Neuron (in vitro differentiated cells): ENCODE measurements at regions not wholly inside any gene's neighbourhood (a gene's known extent, or its start where the extent isn't known, plus 50 kb on each side); places are given as distances from the start of the nearest gene placed in this dataset.
"Not testable (repeated sequence)": the region's sequence is repeated elsewhere in the genome, so short reads cannot be mapped to it uniquely, and the experiment has no call there.

ENCODE experiments used
- H2AFZ ChIP-seq: one replicate; pipeline ENCODE4 v1.6.1; 2013; ENCODE audit warnings: low read depth, mild to moderate bottlenecking, inconsistent platforms, low read length, moderate library complexity
- H3K27me3 ChIP-seq: one replicate; pipeline ENCODE4 v1.6.1; 2013; ENCODE audit warnings: low read length; ENCODE audit not compliant: insufficient read depth
- H3K36me3 ChIP-seq: one replicate; pipeline ENCODE4 v1.6.1; 2013; ENCODE audit warnings: low read length; ENCODE audit not compliant: insufficient read depth
- H3K4me1 ChIP-seq: one replicate; pipeline ENCODE4 v1.6.1; 2013; ENCODE audit warnings: low read length; ENCODE audit not compliant: insufficient read depth
- H3K4me3 ChIP-seq: 2 replicates; pipeline ENCODE4 v1.5.1; 2013; ENCODE audit warnings: mild to moderate bottlenecking, low read length, moderate library complexity
- H3K9me3 ChIP-seq: one replicate; pipeline ENCODE4 v1.6.1; 2013; ENCODE audit warnings: low read length

DNA sequence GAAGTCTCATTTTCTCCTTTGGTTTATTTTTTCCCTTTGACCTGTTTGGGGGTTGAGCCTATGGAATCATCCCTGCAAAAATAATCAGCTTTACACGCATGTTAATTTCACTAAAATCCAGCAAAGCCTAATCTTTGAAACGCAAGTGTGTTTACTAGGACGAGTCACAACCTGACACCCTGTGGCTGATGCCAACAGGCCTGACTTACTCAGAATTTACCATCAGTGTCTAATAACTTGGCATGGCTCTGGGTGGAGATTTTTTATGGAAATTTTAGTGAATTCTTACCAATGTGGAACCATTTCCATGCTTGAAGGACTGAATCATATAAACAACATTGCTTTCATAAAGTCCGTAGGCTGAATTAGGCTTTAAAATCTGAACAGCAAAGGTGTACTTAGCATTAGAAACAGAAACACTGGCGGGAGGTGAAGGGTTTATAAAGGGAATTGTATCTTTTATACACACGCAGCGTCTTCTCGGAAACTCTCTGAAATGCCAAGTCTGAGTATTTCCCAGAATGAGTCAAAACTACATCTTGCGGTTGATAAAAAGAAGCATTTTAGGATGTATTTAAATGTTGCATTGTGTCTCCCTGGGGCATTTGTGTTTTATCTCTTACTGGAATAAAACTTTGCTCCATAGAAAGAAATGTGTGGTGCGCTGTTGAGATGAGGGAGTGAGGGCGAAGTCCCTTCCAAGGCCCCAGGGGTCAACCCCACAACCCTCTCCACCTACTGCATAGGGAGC, 81.2 kb downstream of the DACT2 start:
- Histone ChIP-seq H3K4me1 (peaks cover 9% of the 10 kb centered on the region), H2AFZ (no peak overlapping the region), H3K36me3 (no peaks in the 10 kb centered on the region), H3K4me3 (no peak overlapping the region), H3K27me3 (no peaks in the 10 kb centered on the region), H3K9me3 (no peaks in the 10 kb centered on the region)

DNA sequence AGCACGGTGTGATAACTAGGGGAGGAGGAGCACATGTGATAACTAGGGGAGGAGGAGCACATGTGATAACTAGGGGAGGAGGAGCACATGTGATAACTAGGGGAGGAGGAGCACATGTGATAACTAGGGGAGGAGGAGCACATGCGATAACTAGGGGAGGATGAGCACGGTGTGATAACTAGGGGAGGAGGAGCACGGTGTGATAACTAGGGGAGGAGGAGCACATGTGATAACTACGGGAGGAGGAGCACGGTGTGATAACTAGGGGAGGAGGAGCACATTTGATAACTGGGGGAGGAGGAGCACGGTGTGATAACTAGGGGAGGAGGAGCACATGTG, 85.7 kb downstream of the DACT2 start:
- peaks cover 15% of the 10 kb centered on the region for H3K4me1 ChIP-seq
- not testable (repeated sequence) for H3K36me3 ChIP-seq, H3K9me3 ChIP-seq, H3K27me3 ChIP-seq, H3K4me3 ChIP-seq, H2AFZ ChIP-seq

DNA sequence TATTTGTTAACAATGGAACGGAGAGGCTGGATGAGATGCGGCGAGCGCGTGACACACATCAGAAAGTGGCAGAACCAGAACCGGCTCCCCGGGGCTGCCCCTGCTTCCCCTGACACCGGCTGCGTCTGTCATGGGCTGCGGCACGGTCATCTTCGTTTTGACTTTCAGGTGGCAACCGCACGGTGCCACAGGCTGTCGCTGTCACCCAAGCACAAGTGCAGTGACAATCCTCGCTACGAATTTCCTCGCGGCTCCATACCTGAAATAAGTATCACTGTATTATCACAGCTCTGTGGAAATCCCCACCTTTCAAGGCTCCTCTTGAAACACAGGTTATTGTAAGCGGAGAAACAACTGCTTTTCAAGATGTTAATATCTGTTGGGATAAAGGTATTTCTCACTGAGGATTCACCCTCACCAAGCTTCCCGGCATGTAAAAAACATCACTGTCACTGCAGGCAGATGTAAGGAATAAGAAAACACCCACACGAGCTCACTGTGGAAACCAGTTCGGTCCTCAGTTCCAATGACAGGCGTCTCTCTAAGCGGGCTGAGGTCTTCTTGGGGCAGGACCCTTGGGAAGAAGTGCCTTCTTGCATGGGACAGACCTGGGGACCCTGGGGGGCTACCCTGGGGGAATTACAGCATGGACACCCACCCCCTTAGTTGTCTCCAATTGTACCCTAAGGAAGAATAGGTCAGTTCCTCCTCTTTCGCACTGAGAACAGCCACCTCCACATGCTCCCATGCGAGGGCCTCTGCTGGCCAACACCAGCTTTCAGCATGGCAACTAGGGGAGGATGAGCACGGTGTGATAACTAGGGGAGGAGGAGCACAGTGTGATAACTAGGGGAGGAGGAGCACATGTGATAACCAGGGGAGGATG, 86.3 kb downstream of the DACT2 start:
- peaks cover 15% of the 10 kb centered on the region for H3K4me1 ChIP-seq
- H3K27me3 ChIP-seq: no peaks in the 10 kb centered on the region
- no peak overlapping the region for H3K4me3 ChIP-seq
- H2AFZ ChIP-seq: no peak overlapping the region
- peaks cover 2% of the 10 kb centered on the region for H3K9me3 ChIP-seq
- no peaks in the 10 kb centered on the region for H3K36me3 ChIP-seq

DNA sequence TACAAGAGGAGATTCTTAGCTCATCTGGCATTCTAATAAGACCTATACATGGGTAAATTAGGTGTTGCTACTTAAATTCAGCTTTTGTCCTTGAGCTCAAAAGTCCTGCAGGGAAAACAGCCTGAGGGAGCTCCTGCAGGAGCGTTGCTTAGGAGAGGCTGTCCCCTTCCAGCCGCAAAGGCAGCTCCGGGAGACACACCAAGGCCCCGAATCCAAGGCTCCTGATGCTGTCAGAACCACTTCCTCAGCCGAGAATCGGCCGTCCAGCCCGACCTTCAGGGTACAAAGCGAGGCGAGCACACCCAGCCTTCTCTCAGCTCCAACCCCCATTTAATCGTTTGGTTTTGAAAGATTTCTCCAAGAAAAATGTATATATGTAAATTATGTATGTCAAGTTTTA, 87.0 kb downstream of the DACT2 start:
- H3K36me3 ChIP-seq: no peaks in the 10 kb centered on the region
- H3K27me3 ChIP-seq: no peaks in the 10 kb centered on the region
- H3K4me1 ChIP-seq: peaks cover 15% of the 10 kb centered on the region
- no peak overlapping the region for H2AFZ ChIP-seq
- H3K9me3 ChIP-seq: peaks cover 2% of the 10 kb centered on the region
- H3K4me3 ChIP-seq: no peak overlapping the region

GRCh38 chr6:168232062-168232461, 87.5 kb downstream of the DACT2 start:
- H3K27me3 ChIP-seq: no peaks in the 10 kb centered on the region
- H3K4me1 ChIP-seq: peaks cover 15% of the 10 kb centered on the region
- H3K36me3 ChIP-seq: no peaks in the 10 kb centered on the region
- no peak overlapping the region for H2AFZ ChIP-seq
- no peak overlapping the region for H3K4me3 ChIP-seq
- peaks cover 2% of the 10 kb centered on the region for H3K9me3 ChIP-seq

DNA sequence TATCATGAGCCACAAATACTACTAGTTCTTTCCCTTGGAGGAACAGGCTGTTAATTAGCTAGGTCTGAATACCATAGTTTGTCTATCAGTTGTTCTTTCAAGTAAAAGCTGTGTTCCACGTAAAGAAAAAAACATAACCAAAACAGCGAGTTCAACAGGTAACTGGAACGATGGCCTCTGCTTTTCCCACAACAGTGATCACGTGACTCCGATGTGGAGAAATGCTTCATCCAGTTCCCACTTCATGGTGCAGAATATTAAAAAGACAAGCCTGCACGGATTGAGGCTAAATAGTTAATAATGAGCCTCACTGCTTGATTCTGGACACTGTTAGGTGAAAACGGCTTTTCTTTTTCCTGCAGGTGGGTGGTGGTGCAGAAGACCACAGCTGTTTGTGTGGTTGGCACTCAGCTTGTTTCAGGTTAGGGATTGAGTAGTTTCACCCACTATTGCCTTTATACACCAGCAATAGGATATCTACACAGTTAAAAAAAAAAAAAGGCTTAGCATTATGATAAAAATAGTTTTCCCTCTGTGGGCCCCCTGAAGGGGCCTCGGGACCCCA, 88.1 kb downstream of the DACT2 start:
- Histone ChIP-seq H3K4me3 (no peak overlapping the region), H2AFZ (no peak overlapping the region), H3K36me3 (no peaks in the 10 kb centered on the region)

DNA sequence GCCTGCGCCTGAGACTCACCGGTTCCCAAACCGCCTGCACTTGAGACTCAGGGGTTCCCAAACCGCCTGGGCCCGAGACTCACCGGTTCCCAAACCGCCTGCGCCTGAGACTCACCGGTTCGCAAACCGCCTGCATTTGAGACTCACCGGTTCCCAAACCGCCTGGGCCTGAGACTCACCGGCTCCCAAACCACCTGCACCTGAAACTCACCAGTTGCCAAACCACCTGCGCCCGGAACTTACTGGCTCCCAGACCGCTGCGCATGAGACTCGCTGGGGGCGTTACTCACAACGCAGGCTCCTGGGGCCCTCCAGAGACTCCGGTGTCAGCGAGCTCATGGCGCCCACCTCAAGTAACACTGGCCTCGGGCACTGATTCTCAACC, 90.2 kb downstream of the DACT2 start:
- peaks cover 31% of the 10 kb centered on the region for H3K4me1 ChIP-seq
- no peaks in the 10 kb centered on the region for H3K27me3 ChIP-seq
- no peak overlapping the region for H2AFZ ChIP-seq
- peaks cover 2% of the 10 kb centered on the region for H3K9me3 ChIP-seq
- H3K4me3 ChIP-seq: no peak overlapping the region
- H3K36me3 ChIP-seq: no peaks in the 10 kb centered on the region

More for the DNA sequence above, 88.1 kb downstream of the DACT2 start:
- H3K27me3 ChIP-seq: no peaks in the 10 kb centered on the region
- peaks cover 15% of the 10 kb centered on the region for H3K4me1 ChIP-seq
- H3K9me3 ChIP-seq: peaks cover 2% of the 10 kb centered on the region

- H3K4me3 ChIP-seq: no peak overlapping the region
- peaks cover 2% of the 10 kb centered on the region for H3K9me3 ChIP-seq
- H2AFZ ChIP-seq: no peak overlapping the region
- H3K4me1 ChIP-seq: peaks cover 31% of the 10 kb centered on the region
- H3K27me3 ChIP-seq: no peaks in the 10 kb centered on the region
- no peaks in the 10 kb centered on the region for H3K36me3 ChIP-seq
Measured at GRCh38 chr6:168228676-168229367, 90.8 kb downstream of the DACT2 start.

GRCh38 chr6:168227840-168228239, 91.7 kb downstream of the DACT2 start:
- H3K36me3 ChIP-seq: no peaks in the 10 kb centered on the region
- no peak overlapping the region for H3K4me3 ChIP-seq
- H3K27me3 ChIP-seq: no peaks in the 10 kb centered on the region
- no peak overlapping the region for H2AFZ ChIP-seq
- peaks cover 31% of the 10 kb centered on the region for H3K4me1 ChIP-seq
- peaks cover 2% of the 10 kb centered on the region for H3K9me3 ChIP-seq

GRCh38 chr6:168226902-168227318, 92.7 kb downstream of the DACT2 start:
- Histone ChIP-seq H3K9me3 (peaks cover 2% of the 10 kb centered on the region), H3K27me3 (no peaks in the 10 kb centered on the region), H2AFZ (no peak overlapping the region), H3K36me3 (no peaks in the 10 kb centered on the region), H3K4me1 (peaks cover 27% of the 10 kb centered on the region), H3K4me3 (no peak overlapping the region)

- peaks cover 2% of the 10 kb centered on the region for H3K9me3 ChIP-seq
- H2AFZ ChIP-seq: no peak overlapping the region
- no peak overlapping the region for H3K4me3 ChIP-seq
- H3K4me1 ChIP-seq: peaks cover 21% of the 10 kb centered on the region
- H3K27me3 ChIP-seq: no peaks in the 10 kb centered on the region
- no peaks in the 10 kb centered on the region for H3K36me3 ChIP-seq
Measured at GRCh38 chr6:168226061-168226752, 93.4 kb downstream of the DACT2 start.

DNA sequence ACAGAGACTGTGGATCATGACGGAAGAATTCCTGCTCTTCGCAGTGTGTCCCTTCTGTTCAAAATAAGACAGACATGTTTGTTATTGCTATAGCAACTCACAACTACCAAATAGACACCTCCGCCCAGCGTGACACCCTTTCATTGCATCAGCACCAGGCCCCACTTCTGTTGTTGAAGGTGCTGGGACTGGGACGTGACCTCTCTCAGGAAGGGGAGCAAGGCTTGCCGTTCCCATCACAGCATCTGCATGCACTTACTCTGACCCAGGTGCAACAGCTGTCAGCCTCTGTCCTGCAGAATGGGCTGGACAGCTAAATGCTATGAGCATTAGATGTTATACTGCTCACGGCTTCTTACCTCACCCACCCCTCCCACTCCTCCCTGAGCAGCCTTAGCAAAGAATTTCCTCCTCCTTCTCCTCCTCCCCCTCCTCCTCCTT, 94.1 kb downstream of the DACT2 start:
- Histone ChIP-seq H3K27me3 (no peaks in the 10 kb centered on the region), H3K4me1 (peaks cover 16% of the 10 kb centered on the region), H2AFZ (no peak overlapping the region), H3K9me3 (peaks cover 2% of the 10 kb centered on the region), H3K36me3 (no peaks in the 10 kb centered on the region), H3K4me3 (no peak overlapping the region)
